ENCODE measurements at regions not wholly inside any gene's neighbourhood (a gene's known extent, or its start where the extent isn't known, plus 50 kb on each side); places are given as distances from the start of the nearest gene placed in this dataset.

GRCh38 chr22:22113701-22114100 lies 130.9 kb upstream of the VPREB1 start:
- no peak for DNase-seq
- Mint-ChIP-seq H3K4me1 (peaks cover 16% of the 10 kb centered on the region), H3K27ac (no peak overlapping the region), H3K4me3 (no peak overlapping the region), H3K9me3 (no peaks in the 10 kb centered on the region), H3K27me3 (peaks cover 8% of the 10 kb centered on the region), H3K36me3 (ENCODE audit: low read depth) (no peaks in the 10 kb centered on the region)
- intact Hi-C loops (cut with micrococcal nuclease): no loop called here

GRCh38 chr22:22112533-22113294 lies 130.1 kb upstream of the TOP3B start:
- intact Hi-C loops (cut with micrococcal nuclease): no loop called here
- H3K27ac Mint-ChIP-seq: no peak overlapping the region

GRCh38 chr22:22111983-22112382 lies 129.4 kb upstream of the TOP3B start:
- Mint-ChIP-seq H3K27ac (no peak overlapping the region), H3K27me3 (peaks cover 4% of the 10 kb centered on the region), H3K9me3 (no peaks in the 10 kb centered on the region), H3K36me3 (ENCODE audit: low read depth) (no peaks in the 10 kb centered on the region), H3K4me1 (peaks cover 18% of the 10 kb centered on the region), H3K4me3 (no peak overlapping the region)
- no peak for DNase-seq
- intact Hi-C loops (cut with micrococcal nuclease): no loop called here

More at GRCh38 chr22:22112533-22113294, 130.1 kb upstream of the TOP3B start:
- Mint-ChIP-seq H3K36me3 (ENCODE audit: low read depth) (no peaks in the 10 kb centered on the region), H3K27me3 (peaks cover 3% of the 10 kb centered on the region), H3K4me1 (peaks cover 18% of the 10 kb centered on the region), H3K4me3 (no peak overlapping the region), H3K9me3 (no peaks in the 10 kb centered on the region)
- no peak for DNase-seq

- Mint-ChIP-seq H3K27ac (peak overlapping the region; percentile 80), H3K36me3 (ENCODE audit: low read depth) (no peaks in the 10 kb centered on the region), H3K4me3 (peak overlapping the region; percentile 41), H3K9me3 (no peaks in the 10 kb centered on the region), H3K27me3 (peaks cover 7% of the 10 kb centered on the region), H3K4me1 (peaks cover 18% of the 10 kb centered on the region)
- intact Hi-C loops (cut with micrococcal nuclease): no loop called here
- peak; percentile 83 for DNase-seq
Measured at GRCh38 chr22:22111267-22111751, 128.7 kb upstream of the TOP3B start.

GRCh38 chr22:22110548-22111266 lies 128.1 kb upstream of the TOP3B start:
- Mint-ChIP-seq H3K27ac (peak overlapping the region; percentile 80), H3K36me3 (ENCODE audit: low read depth) (no peaks in the 10 kb centered on the region), H3K9me3 (no peaks in the 10 kb centered on the region), H3K4me3 (peak overlapping the region; percentile 30), H3K4me1 (peaks cover 18% of the 10 kb centered on the region), H3K27me3 (peaks cover 7% of the 10 kb centered on the region)
- DNase-seq: peak; percentile 85
- intact Hi-C loops (cut with micrococcal nuclease): no loop called here

- H3K36me3 Mint-ChIP-seq (ENCODE audit: low read depth): no peaks in the 10 kb centered on the region
- intact Hi-C loops (cut with micrococcal nuclease): no loop called here
- peaks cover 18% of the 10 kb centered on the region for H3K4me1 Mint-ChIP-seq
- DNase-seq: peak; percentile 49
- H3K4me3 Mint-ChIP-seq: no peak overlapping the region
- peaks cover 12% of the 10 kb centered on the region for H3K27me3 Mint-ChIP-seq
- no peaks in the 10 kb centered on the region for H3K9me3 Mint-ChIP-seq
- no peak overlapping the region for H3K27ac Mint-ChIP-seq
Measured at GRCh38 chr22:22109693-22110466, 127.3 kb upstream of the TOP3B start.

GRCh38 chr22:22106855-22107254 lies 124.3 kb upstream of the TOP3B start:
- no peaks in the 10 kb centered on the region for H3K36me3 Mint-ChIP-seq (ENCODE audit: low read depth)
- H3K9me3 Mint-ChIP-seq: no peaks in the 10 kb centered on the region
- H3K27me3 Mint-ChIP-seq: peaks cover 13% of the 10 kb centered on the region
- H3K4me1 Mint-ChIP-seq: peaks cover 16% of the 10 kb centered on the region
- no peak overlapping the region for H3K27ac Mint-ChIP-seq
- no peak overlapping the region for H3K4me3 Mint-ChIP-seq
- no peak for DNase-seq
- intact Hi-C loops (cut with micrococcal nuclease): no loop called here

GRCh38 chr22:22105364-22105763 lies 122.8 kb upstream of the TOP3B start:
- intact Hi-C loops (cut with micrococcal nuclease): no loop called here
- H3K27me3 Mint-ChIP-seq: peaks cover 13% of the 10 kb centered on the region

GRCh38 chr22:22103078-22103875 lies 120.7 kb upstream of the TOP3B start:
- DNase-seq: no peak
- peaks cover 3% of the 10 kb centered on the region for H3K4me1 Mint-ChIP-seq
- H3K9me3 Mint-ChIP-seq: no peaks in the 10 kb centered on the region
- intact Hi-C loops (cut with micrococcal nuclease): no loop called here
- H3K4me3 Mint-ChIP-seq: no peak overlapping the region
- H3K27ac Mint-ChIP-seq: no peak overlapping the region
- H3K27me3 Mint-ChIP-seq: peaks cover 13% of the 10 kb centered on the region
- H3K36me3 Mint-ChIP-seq (ENCODE audit: low read depth): no peaks in the 10 kb centered on the region

More at GRCh38 chr22:22105364-22105763, 122.8 kb upstream of the TOP3B start:
- DNase-seq: no peak
- Mint-ChIP-seq H3K4me3 (no peak overlapping the region), H3K27ac (no peak overlapping the region), H3K4me1 (peaks cover 3% of the 10 kb centered on the region), H3K9me3 (no peaks in the 10 kb centered on the region), H3K36me3 (ENCODE audit: low read depth) (no peaks in the 10 kb centered on the region)

GRCh38 chr22:22099833-22100812 lies 117.5 kb upstream of the TOP3B start:
- Mint-ChIP-seq H3K4me3 (no peak overlapping the region), H3K4me1 (no peaks in the 10 kb centered on the region), H3K9me3 (peaks cover 7% of the 10 kb centered on the region), H3K27ac (no peak overlapping the region), H3K36me3 (ENCODE audit: low read depth) (no peaks in the 10 kb centered on the region), H3K27me3 (peaks cover 20% of the 10 kb centered on the region)
- intact Hi-C loops (cut with micrococcal nuclease): no loop called here
- DNase-seq: no peak

- DNase-seq: no peak
- no peak overlapping the region for H3K4me3 Mint-ChIP-seq
- H3K4me1 Mint-ChIP-seq: no peaks in the 10 kb centered on the region
- no peaks in the 10 kb centered on the region for H3K36me3 Mint-ChIP-seq (ENCODE audit: low read depth)
- peaks cover 13% of the 10 kb centered on the region for H3K9me3 Mint-ChIP-seq
- H3K27ac Mint-ChIP-seq: no peak overlapping the region
- intact Hi-C loops (cut with micrococcal nuclease): no loop called here
- H3K27me3 Mint-ChIP-seq: peaks cover 22% of the 10 kb centered on the region
Measured at GRCh38 chr22:22099194-22099486, 116.6 kb upstream of the TOP3B start.

- peaks cover 14% of the 10 kb centered on the region for H3K9me3 Mint-ChIP-seq
- H3K4me1 Mint-ChIP-seq: peaks cover under 1% of the 10 kb centered on the region
- H3K4me3 Mint-ChIP-seq: no peak overlapping the region
- peaks cover 22% of the 10 kb centered on the region for H3K27me3 Mint-ChIP-seq
- H3K36me3 Mint-ChIP-seq (ENCODE audit: low read depth): no peaks in the 10 kb centered on the region
- intact Hi-C loops (cut with micrococcal nuclease): no loop called here
- no peak for DNase-seq
- no peak overlapping the region for H3K27ac Mint-ChIP-seq
Measured at GRCh38 chr22:22098457-22099193, 116.0 kb upstream of the TOP3B start.
